GM12878 (cell line): ENCODE measurements at regions not wholly inside any gene's neighbourhood (a gene's known extent, or its start where the extent isn't known, plus 50 kb on each side); places are given as distances from the start of the nearest gene placed in this dataset.

Experiments
- ATF7 ChIP-seq: fragments of 450-650 bp; IDR thresholded peaks from 2 replicates; pipeline ENCODE4 v1.6.1; 2016; ENCODE audit warnings: low read depth, mild to moderate bottlenecking
- BRCA1 ChIP-seq: IDR thresholded peaks from 2 replicates; pipeline ENCODE4 v1.6.1; 2011; ENCODE audit warnings: low read depth, low read length, improper control_type of control experiment
- CBFB ChIP-seq: IDR thresholded peaks from 2 replicates; pipeline ENCODE4 v1.6.1; 2016; ENCODE audit warnings: antibody characterized with exemption, low read depth
- CBX3 ChIP-seq: fragments of 200-600 bp; sonication (generic); IDR thresholded peaks from 2 replicates; pipeline ENCODE4 v1.6.1; 2016; ENCODE audit warnings: low read depth, borderline replicate concordance
- ETV6 ChIP-seq, 2 experiments: fragments of 450-650 bp in 1 of 2; IDR thresholded peaks in 1 of 2; conservative IDR thresholded peaks in 1 of 2; 2 replicates each; pipeline ENCODE4 v1.6.1; 2014; ENCODE audit warnings: antibody characterized with exemption in 1 of 2, borderline replicate concordance in 1 of 2, low read depth in 1 of 2, mild to moderate bottlenecking in 1 of 2, moderate library complexity in 1 of 2
- EZH2 ChIP-seq: IDR thresholded peaks from 2 replicates; pipeline ENCODE4 v1.6.1; 2012; ENCODE audit warnings: low read depth, mild to moderate bottlenecking, control low read depth, inconsistent platforms, low read length, borderline replicate concordance; ENCODE audit not compliant: control insufficient read depth
- MXI1 ChIP-seq: fragments of 150-350 bp; IDR thresholded peaks from 2 replicates; pipeline ENCODE4 v1.6.1; 2011; ENCODE audit warnings: low read depth, mild to moderate bottlenecking, inconsistent platforms, low read length, improper control_type of control experiment
- POLR2A ChIP-seq: IDR thresholded peaks from 2 replicates; pipeline ENCODE4 v1.6.1; 2011; ENCODE audit warnings: low read depth, mild to moderate bottlenecking, low read length
- POLR2AphosphoS5 ChIP-seq: IDR thresholded peaks from 2 replicates; pipeline ENCODE4 v1.6.1; 2011; ENCODE audit warnings: mild to moderate bottlenecking, low read length, inconsistent platforms
- YY1 ChIP-seq: IDR thresholded peaks from 2 replicates; pipeline ENCODE4 v1.6.1; 2011; ENCODE audit warnings: low read depth, mild to moderate bottlenecking, low read length
- ZNF274 ChIP-seq: IDR thresholded peaks from one replicate; pipeline ENCODE4 v1.8.0; 2011; ENCODE audit not compliant: insufficient read length, insufficient read depth
- TF ChIP-seq, protein P1 (sequence below), 3 experiments: IDR thresholded peaks in 2 of 3; conservative IDR thresholded peaks in 1 of 3; 2 replicates each; pipeline ENCODE4 v1.5.1; 2011; ENCODE audit warnings: low read depth in 3 of 3, low read length in 3 of 3, mild to moderate bottlenecking in 3 of 3, control low read depth in 2 of 3, moderate library complexity in 2 of 3, inconsistent platforms in 1 of 3, mixed read lengths in 1 of 3; ENCODE audit not compliant: control insufficient read depth in 2 of 3, insufficient read depth in 1 of 3; ENCODE audit errors: extremely low read depth in 1 of 3
- TF ChIP-seq, protein P2 (sequence below): IDR thresholded peaks from 2 replicates; pipeline ENCODE4 v1.6.1; 2011; ENCODE audit warnings: borderline replicate concordance, low read depth, mild to moderate bottlenecking, moderate library complexity, mixed read lengths, low read length; ENCODE audit not compliant: insufficient read depth; ENCODE audit errors: extremely low read length

DNA sequence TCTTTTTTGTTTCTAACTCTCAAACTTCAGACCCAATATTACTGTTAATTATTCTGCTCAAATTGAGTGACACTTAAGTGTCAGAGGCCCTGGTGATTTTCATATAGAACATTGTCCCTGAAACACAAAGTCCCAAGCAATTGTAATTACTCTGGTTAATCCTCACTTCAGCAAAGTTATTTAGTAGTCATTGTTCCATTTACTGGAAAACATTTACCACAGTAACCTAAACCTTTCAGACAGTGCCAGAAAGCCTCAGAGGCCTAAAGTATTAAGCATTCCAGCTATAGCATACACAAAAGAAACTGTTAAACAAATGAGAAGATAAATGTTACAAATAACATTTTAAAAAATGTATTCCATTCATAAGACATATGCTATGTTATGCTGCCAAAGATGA is 237.2 kb upstream of the CDH6 start:
- TF ChIP-seq YY1: no peak
- TF ChIP-seq EZH2: no peak
- TF ChIP-seq, protein P1, sequence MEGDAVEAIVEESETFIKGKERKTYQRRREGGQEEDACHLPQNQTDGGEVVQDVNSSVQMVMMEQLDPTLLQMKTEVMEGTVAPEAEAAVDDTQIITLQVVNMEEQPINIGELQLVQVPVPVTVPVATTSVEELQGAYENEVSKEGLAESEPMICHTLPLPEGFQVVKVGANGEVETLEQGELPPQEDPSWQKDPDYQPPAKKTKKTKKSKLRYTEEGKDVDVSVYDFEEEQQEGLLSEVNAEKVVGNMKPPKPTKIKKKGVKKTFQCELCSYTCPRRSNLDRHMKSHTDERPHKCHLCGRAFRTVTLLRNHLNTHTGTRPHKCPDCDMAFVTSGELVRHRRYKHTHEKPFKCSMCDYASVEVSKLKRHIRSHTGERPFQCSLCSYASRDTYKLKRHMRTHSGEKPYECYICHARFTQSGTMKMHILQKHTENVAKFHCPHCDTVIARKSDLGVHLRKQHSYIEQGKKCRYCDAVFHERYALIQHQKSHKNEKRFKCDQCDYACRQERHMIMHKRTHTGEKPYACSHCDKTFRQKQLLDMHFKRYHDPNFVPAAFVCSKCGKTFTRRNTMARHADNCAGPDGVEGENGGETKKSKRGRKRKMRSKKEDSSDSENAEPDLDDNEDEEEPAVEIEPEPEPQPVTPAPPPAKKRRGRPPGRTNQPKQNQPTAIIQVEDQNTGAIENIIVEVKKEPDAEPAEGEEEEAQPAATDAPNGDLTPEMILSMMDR (IDR thresholded peaks at IDR 0.05 in 2 of 3, conservative IDR thresholded peaks at IDR 0.05 in 1 of 3; ENCODE audit: control insufficient read depth in 2 of 3, extremely low read depth in 1 of 3, insufficient read depth in 1 of 3, low read depth in 3 of 3, low read length in 3 of 3): no peak
- TF ChIP-seq ATF7: no peak
- no peak for TF ChIP-seq MXI1
- TF ChIP-seq POLR2AphosphoS5: no peak
- TF ChIP-seq POLR2A: no peak
- TF ChIP-seq ETV6 (conservative IDR thresholded peaks at IDR 0.05 in 1 of 2, IDR thresholded peaks at IDR 0.05 in 1 of 2; ENCODE audit: borderline replicate concordance in 1 of 2, low read depth in 1 of 2): no peak
- TF ChIP-seq, protein P2, sequence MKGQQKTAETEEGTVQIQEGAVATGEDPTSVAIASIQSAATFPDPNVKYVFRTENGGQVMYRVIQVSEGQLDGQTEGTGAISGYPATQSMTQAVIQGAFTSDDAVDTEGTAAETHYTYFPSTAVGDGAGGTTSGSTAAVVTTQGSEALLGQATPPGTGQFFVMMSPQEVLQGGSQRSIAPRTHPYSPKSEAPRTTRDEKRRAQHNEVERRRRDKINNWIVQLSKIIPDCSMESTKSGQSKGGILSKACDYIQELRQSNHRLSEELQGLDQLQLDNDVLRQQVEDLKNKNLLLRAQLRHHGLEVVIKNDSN: no peak
- no peak for TF ChIP-seq ZNF274
- no peak for TF ChIP-seq CBX3
- no peak for TF ChIP-seq BRCA1
- no peak for TF ChIP-seq CBFB
